ENCODE measurements at regions not wholly inside any gene's neighbourhood (a gene's known extent, or its start where the extent isn't known, plus 50 kb on each side); places are given as distances from the start of the nearest gene placed in this dataset.

GRCh38 chr1:118366286-118366685, 181.3 kb upstream of the SPAG17 start:
- TF ChIP-seq, protein P1, sequence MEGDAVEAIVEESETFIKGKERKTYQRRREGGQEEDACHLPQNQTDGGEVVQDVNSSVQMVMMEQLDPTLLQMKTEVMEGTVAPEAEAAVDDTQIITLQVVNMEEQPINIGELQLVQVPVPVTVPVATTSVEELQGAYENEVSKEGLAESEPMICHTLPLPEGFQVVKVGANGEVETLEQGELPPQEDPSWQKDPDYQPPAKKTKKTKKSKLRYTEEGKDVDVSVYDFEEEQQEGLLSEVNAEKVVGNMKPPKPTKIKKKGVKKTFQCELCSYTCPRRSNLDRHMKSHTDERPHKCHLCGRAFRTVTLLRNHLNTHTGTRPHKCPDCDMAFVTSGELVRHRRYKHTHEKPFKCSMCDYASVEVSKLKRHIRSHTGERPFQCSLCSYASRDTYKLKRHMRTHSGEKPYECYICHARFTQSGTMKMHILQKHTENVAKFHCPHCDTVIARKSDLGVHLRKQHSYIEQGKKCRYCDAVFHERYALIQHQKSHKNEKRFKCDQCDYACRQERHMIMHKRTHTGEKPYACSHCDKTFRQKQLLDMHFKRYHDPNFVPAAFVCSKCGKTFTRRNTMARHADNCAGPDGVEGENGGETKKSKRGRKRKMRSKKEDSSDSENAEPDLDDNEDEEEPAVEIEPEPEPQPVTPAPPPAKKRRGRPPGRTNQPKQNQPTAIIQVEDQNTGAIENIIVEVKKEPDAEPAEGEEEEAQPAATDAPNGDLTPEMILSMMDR (conservative IDR thresholded peaks at IDR 0.05; ENCODE audit: low read depth in 2 of 2) = no peak
- TF ChIP-seq STAT1 (IDR thresholded peaks at IDR 0.05; ENCODE audit: unreplicated experiment) = no peak
- TF ChIP-seq EZH2 (IDR thresholded peaks at IDR 0.05; ENCODE audit: low read depth, unreplicated experiment) = no peak
- no peak for TF ChIP-seq REST (IDR thresholded peaks at IDR 0.05; ENCODE audit: unreplicated experiment)
- TF ChIP-seq POLR2AphosphoS5 (IDR thresholded peaks at IDR 0.05; ENCODE audit: low read depth) = no peak
- no peak for TF ChIP-seq EZH2phosphoT487 (IDR thresholded peaks at IDR 0.05; ENCODE audit: unreplicated experiment)
- no peak for TF ChIP-seq CREB1 (CRISPR knock-in tag; IDR thresholded peaks at IDR 0.05; ENCODE audit: low read depth)
- no peak for TF ChIP-seq JUNB (IDR thresholded peaks at IDR 0.05; ENCODE audit: unreplicated experiment)
- TF ChIP-seq, protein P2, sequence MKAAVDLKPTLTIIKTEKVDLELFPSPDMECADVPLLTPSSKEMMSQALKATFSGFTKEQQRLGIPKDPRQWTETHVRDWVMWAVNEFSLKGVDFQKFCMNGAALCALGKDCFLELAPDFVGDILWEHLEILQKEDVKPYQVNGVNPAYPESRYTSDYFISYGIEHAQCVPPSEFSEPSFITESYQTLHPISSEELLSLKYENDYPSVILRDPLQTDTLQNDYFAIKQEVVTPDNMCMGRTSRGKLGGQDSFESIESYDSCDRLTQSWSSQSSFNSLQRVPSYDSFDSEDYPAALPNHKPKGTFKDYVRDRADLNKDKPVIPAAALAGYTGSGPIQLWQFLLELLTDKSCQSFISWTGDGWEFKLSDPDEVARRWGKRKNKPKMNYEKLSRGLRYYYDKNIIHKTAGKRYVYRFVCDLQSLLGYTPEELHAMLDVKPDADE (IDR thresholded peaks at IDR 0.05) = no peak
- no peak for TF ChIP-seq ZNF331 (CRISPR knock-in tag; IDR thresholded peaks at IDR 0.05; ENCODE audit: low read depth)
- TF ChIP-seq ZNF114 (CRISPR knock-in tag; IDR thresholded peaks at IDR 0.05) = no peak
- no peak for TF ChIP-seq NANOG (IDR thresholded peaks at IDR 0.05; ENCODE audit: borderline replicate concordance)
